ENCODE measurements at regions not wholly inside any gene's neighbourhood (a gene's known extent, or its start where the extent isn't known, plus 50 kb on each side); places are given as distances from the start of the nearest gene placed in this dataset.

- H3K36me3 ChIP-seq (ENCODE audit: control insufficient read depth, insufficient read depth, low read length) = no peaks in the 10 kb centered on the region
- WGBS, 2 experiments (ENCODE audit: insufficient coverage in 2 of 2) = 83 to 88% methylated on average over 7 of the region's 8 CpGs
- H3K4me1 ChIP-seq (ENCODE audit: control insufficient read depth, insufficient read depth, low read length, poor library complexity, severe bottlenecking) = no peaks in the 10 kb centered on the region
- no peak overlapping the region for H3K27ac ChIP-seq (ENCODE audit: low read depth, low read length, severe bottlenecking)
- H3K4me3 ChIP-seq (ENCODE audit: extremely low read depth, insufficient read depth, low read length, poor library complexity, severe bottlenecking) = no peak overlapping the region
- H3K9me3 ChIP-seq (ENCODE audit: control insufficient read depth, low read length) = no peaks in the 10 kb centered on the region
Measured at GRCh38 chr18:78716022-78716421, 263.6 kb upstream of the SALL3 start.

GRCh38 chr18:78716581-78716980 is 263.0 kb upstream of the SALL3 start:
- WGBS, 2 experiments (ENCODE audit: insufficient coverage in 2 of 2) = 86 to 91% methylated on average over 15 to 17 of the region's 17 CpGs
- Histone ChIP-seq H3K4me1 (ENCODE audit: control insufficient read depth, insufficient read depth, low read length, poor library complexity, severe bottlenecking) (no peaks in the 10 kb centered on the region), H3K4me3 (ENCODE audit: extremely low read depth, insufficient read depth, low read length, poor library complexity, severe bottlenecking) (no peak overlapping the region), H3K27ac (ENCODE audit: low read depth, low read length, severe bottlenecking) (no peak overlapping the region), H3K9me3 (ENCODE audit: control insufficient read depth, low read length) (no peaks in the 10 kb centered on the region), H3K36me3 (ENCODE audit: control insufficient read depth, insufficient read depth, low read length) (no peaks in the 10 kb centered on the region)

DNA sequence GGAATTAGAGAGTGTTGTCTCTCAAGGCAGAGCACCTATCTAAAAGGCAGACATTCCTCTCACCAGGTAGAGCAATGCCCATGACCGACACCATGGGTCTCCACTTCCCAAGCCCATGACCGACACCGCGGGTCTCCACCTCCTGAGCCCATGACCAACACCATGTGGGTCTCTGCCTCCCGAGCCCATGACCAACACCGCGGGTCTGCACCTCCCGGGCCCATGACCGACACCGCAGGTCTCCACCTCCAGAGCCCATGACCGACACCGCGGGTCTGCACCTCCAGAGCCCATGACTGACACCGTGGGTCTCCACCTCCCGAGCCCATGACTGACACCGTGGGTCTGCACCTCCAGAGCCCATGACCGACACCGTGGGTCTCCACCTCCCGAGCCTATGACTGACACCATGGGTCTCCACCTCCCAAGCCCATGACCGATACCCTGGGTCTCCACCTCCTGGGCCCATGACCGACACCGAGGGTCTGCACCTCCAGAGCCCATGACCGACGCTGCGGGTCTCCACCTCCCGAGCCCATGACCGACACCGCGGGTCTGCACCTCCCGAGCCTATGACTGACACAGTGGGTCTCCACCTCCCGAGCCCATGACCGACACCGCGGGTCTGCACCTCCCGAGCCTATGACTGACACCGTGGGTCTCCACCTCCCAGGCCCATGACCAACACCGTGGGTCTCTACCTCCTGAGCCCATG is 262.4 kb upstream of the SALL3 start:
- Histone ChIP-seq H3K4me1 (ENCODE audit: control insufficient read depth, insufficient read depth, low read length, poor library complexity, severe bottlenecking) (no peaks in the 10 kb centered on the region), H3K27ac (ENCODE audit: low read depth, low read length, severe bottlenecking) (no peak overlapping the region)
- WGBS, 2 experiments (ENCODE audit: insufficient coverage in 2 of 2) = 88 to 92% methylated on average over 20 to 33 of the region's 37 CpGs

GRCh38 chr18:78717766-78718150 is 261.9 kb upstream of the SALL3 start:
- 89 to 98% methylated on average over 5 to 6 of the region's 6 CpGs for WGBS, 2 experiments (ENCODE audit: insufficient coverage in 2 of 2)
- Histone ChIP-seq H3K27ac (ENCODE audit: low read depth, low read length, severe bottlenecking) (no peak overlapping the region), H3K36me3 (ENCODE audit: control insufficient read depth, insufficient read depth, low read length) (no peaks in the 10 kb centered on the region), H3K4me1 (ENCODE audit: control insufficient read depth, insufficient read depth, low read length, poor library complexity, severe bottlenecking) (no peaks in the 10 kb centered on the region), H3K4me3 (ENCODE audit: extremely low read depth, insufficient read depth, low read length, poor library complexity, severe bottlenecking) (no peak overlapping the region), H3K9me3 (ENCODE audit: control insufficient read depth, low read length) (no peaks in the 10 kb centered on the region)

More for the DNA sequence above, 262.4 kb upstream of the SALL3 start:
- Histone ChIP-seq H3K36me3 (ENCODE audit: control insufficient read depth, insufficient read depth, low read length) (no peaks in the 10 kb centered on the region), H3K4me3 (ENCODE audit: extremely low read depth, insufficient read depth, low read length, poor library complexity, severe bottlenecking) (no peak overlapping the region), H3K9me3 (ENCODE audit: control insufficient read depth, low read length) (no peaks in the 10 kb centered on the region)

GRCh38 chr18:78719821-78720220 is 259.8 kb upstream of the SALL3 start:
- Histone ChIP-seq H3K27ac (ENCODE audit: low read depth, low read length, severe bottlenecking) (no peak overlapping the region), H3K36me3 (ENCODE audit: control insufficient read depth, insufficient read depth, low read length) (no peaks in the 10 kb centered on the region), H3K4me1 (ENCODE audit: control insufficient read depth, insufficient read depth, low read length, poor library complexity, severe bottlenecking) (no peaks in the 10 kb centered on the region), H3K9me3 (ENCODE audit: control insufficient read depth, low read length) (no peaks in the 10 kb centered on the region), H3K4me3 (ENCODE audit: extremely low read depth, insufficient read depth, low read length, poor library complexity, severe bottlenecking) (no peak overlapping the region)
- 97 to 99% methylated on average over 3 to 7 of the region's 11 CpGs for WGBS, 2 experiments (ENCODE audit: insufficient coverage in 2 of 2)

- Histone ChIP-seq H3K36me3 (ENCODE audit: control insufficient read depth, insufficient read depth, low read length) (no peaks in the 10 kb centered on the region), H3K27ac (ENCODE audit: low read depth, low read length, severe bottlenecking) (no peak overlapping the region), H3K9me3 (ENCODE audit: control insufficient read depth, low read length) (no peaks in the 10 kb centered on the region), H3K4me1 (ENCODE audit: control insufficient read depth, insufficient read depth, low read length, poor library complexity, severe bottlenecking) (no peaks in the 10 kb centered on the region), H3K4me3 (ENCODE audit: extremely low read depth, insufficient read depth, low read length, poor library complexity, severe bottlenecking) (no peak overlapping the region)
- WGBS, 2 experiments (ENCODE audit: insufficient coverage in 2 of 2) = 87 to 88% methylated on average over 29 to 30 of the region's 33 CpGs
Measured at GRCh38 chr18:78720456-78721237, 259.0 kb upstream of the SALL3 start.

GRCh38 chr18:78721238-78721875 is 258.3 kb upstream of the SALL3 start:
- H3K27ac ChIP-seq (ENCODE audit: low read depth, low read length, severe bottlenecking) = no peak overlapping the region
- 23 to 32% methylated on average over 10 to 16 of the region's 22 CpGs for WGBS, 2 experiments (ENCODE audit: insufficient coverage in 2 of 2)

DNA sequence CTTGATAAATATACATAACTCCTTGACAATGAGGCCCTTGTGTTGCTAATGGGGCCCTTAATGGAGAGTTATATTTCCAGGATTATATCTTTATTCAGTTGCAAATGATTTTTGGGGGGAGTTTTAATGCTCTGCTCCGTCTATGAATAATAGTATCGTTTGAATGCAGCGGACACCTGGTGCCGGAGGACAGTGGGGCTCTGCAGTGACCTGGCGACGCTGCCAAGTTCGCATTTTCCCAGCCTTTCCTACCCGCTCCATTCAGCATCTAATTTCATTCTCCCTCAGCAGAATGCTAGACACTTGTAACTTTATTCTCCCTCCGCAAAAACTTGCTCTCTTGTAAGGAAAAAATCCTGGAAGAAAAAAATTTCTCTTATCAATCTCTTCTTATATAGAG is 257.6 kb upstream of the SALL3 start:
- H3K27ac ChIP-seq (ENCODE audit: low read depth, low read length, severe bottlenecking) = no peak overlapping the region
- H3K36me3 ChIP-seq (ENCODE audit: control insufficient read depth, insufficient read depth, low read length) = no peaks in the 10 kb centered on the region
- H3K4me1 ChIP-seq (ENCODE audit: control insufficient read depth, insufficient read depth, low read length, poor library complexity, severe bottlenecking) = no peaks in the 10 kb centered on the region
- no peak overlapping the region for H3K4me3 ChIP-seq (ENCODE audit: extremely low read depth, insufficient read depth, low read length, poor library complexity, severe bottlenecking)
- no peaks in the 10 kb centered on the region for H3K9me3 ChIP-seq (ENCODE audit: control insufficient read depth, low read length)
- 43 to 61% methylated on average over 5 to 7 of the region's 9 CpGs for WGBS, 2 experiments (ENCODE audit: insufficient coverage in 2 of 2)

More at GRCh38 chr18:78721238-78721875, 258.3 kb upstream of the SALL3 start:
- H3K9me3 ChIP-seq (ENCODE audit: control insufficient read depth, low read length) = no peaks in the 10 kb centered on the region
- no peaks in the 10 kb centered on the region for H3K36me3 ChIP-seq (ENCODE audit: control insufficient read depth, insufficient read depth, low read length)
- H3K4me1 ChIP-seq (ENCODE audit: control insufficient read depth, insufficient read depth, low read length, poor library complexity, severe bottlenecking) = no peaks in the 10 kb centered on the region
- no peak overlapping the region for H3K4me3 ChIP-seq (ENCODE audit: extremely low read depth, insufficient read depth, low read length, poor library complexity, severe bottlenecking)

DNA sequence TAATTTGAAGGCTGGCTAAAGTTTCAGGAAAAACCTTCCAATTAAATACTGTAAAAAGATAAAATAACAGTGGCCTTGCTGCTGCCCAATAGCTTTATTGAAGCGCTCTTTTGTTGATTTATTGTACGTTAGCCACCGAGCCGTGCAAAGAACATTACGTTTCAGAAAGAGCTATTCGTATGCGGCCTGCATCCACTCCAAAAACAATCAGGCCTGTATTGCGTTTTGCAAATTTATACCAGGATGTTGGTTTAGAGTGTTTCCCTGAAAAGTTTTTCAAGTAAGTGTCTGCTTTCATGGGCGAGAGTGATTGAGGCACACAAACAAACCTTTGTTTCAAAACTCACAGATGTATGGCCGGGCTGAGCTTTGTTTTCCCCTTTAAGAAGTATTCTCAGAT is 257.2 kb upstream of the SALL3 start:
- no peak overlapping the region for H3K4me3 ChIP-seq (ENCODE audit: extremely low read depth, insufficient read depth, low read length, poor library complexity, severe bottlenecking)
- no peaks in the 10 kb centered on the region for H3K9me3 ChIP-seq (ENCODE audit: control insufficient read depth, low read length)
- WGBS, 2 experiments (ENCODE audit: insufficient coverage in 2 of 2) = 54 to 73% methylated on average over 3 to 5 of the region's 10 CpGs
- no peaks in the 10 kb centered on the region for H3K4me1 ChIP-seq (ENCODE audit: control insufficient read depth, insufficient read depth, low read length, poor library complexity, severe bottlenecking)
- H3K27ac ChIP-seq (ENCODE audit: low read depth, low read length, severe bottlenecking) = no peak overlapping the region
- H3K36me3 ChIP-seq (ENCODE audit: control insufficient read depth, insufficient read depth, low read length) = no peaks in the 10 kb centered on the region

DNA sequence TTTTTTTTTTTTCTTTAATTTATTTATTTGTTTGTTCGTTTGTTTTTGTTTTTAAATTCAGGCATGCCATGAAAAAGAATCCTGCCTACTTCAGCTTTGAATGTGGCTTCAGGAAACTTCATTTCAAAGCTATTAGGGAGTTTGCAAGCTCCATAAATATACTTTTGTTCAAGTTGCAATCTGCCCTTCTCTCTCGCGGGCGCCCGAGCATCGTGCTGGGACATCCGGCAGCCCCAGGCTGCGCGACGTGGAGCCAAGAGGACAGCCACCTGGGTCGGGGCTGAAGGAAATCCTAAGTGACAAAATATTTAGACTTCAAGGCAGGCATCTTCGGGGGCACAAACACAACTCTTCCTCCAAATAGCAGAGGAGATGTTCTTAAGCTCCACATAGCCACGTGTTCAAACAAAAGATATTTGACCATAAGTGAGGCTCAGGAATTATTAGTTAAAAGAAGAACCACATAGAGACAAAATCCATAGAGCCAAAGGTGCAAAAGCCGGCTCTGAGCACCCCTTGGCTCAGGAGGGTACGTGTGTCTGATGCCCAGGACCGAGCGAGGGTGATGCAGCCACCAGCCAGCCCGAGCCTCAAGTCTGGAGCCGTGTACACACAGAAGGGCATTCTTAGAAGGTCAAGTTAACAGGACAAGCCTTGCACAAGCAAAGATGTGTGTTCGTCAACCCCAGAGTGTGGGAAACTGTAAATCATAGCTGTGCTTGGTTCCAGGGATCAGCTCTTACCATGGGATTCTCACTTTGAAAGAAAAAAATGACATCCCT is 256.5 kb upstream of the SALL3 start:
- Histone ChIP-seq H3K9me3 (ENCODE audit: control insufficient read depth, low read length) (no peaks in the 10 kb centered on the region), H3K4me1 (ENCODE audit: control insufficient read depth, insufficient read depth, low read length, poor library complexity, severe bottlenecking) (no peaks in the 10 kb centered on the region), H3K36me3 (ENCODE audit: control insufficient read depth, insufficient read depth, low read length) (no peaks in the 10 kb centered on the region), H3K4me3 (ENCODE audit: extremely low read depth, insufficient read depth, low read length, poor library complexity, severe bottlenecking) (no peak overlapping the region), H3K27ac (ENCODE audit: low read depth, low read length, severe bottlenecking) (no peak overlapping the region)
- WGBS, 2 experiments (ENCODE audit: insufficient coverage in 2 of 2) = 85 to 91% methylated on average over 14 to 17 of the region's 20 CpGs

Data from mesodermal cell (in vitro differentiated cells).